ENCODE measurements at regions not wholly inside any gene's neighbourhood (a gene's known extent, or its start where the extent isn't known, plus 50 kb on each side); places are given as distances from the start of the nearest gene placed in this dataset.
A peak's percentile ranks its signal among the peaks of the same experiment; 100 is the strongest.

- TF ChIP-seq CTCF (IDR thresholded peaks at IDR 0.05; ENCODE audit: control insufficient read depth, extremely low read depth, insufficient read depth), result peak; percentile 34
- H3K4me3 ChIP-seq (ENCODE audit: low read depth, low read length), result no peak overlapping the region
- no peak for DNase-seq (ENCODE audit: low read depth)
These were observed 49.9 kb upstream of the OR4E1 start for GRCh38 chr14:21723431-21724045.

Data from LNCaP clone FGC (cell line).